ENCODE measurements at regions not wholly inside any gene's neighbourhood (a gene's known extent, or its start where the extent isn't known, plus 50 kb on each side); places are given as distances from the start of the nearest gene placed in this dataset.

GRCh38 chr20:50311308-50312001 is 120.8 kb downstream of the CEBPB start:
- TF ChIP-seq CTCF (IDR thresholded peaks at IDR 0.05) (no peak), POLR2AphosphoS5 (IDR thresholded peaks at IDR 0.05) (no peak), POLR2A (IDR thresholded peaks at IDR 0.05) (no peak)
